ENCODE measurements at regions not wholly inside any gene's neighbourhood (a gene's known extent, or its start where the extent isn't known, plus 50 kb on each side); places are given as distances from the start of the nearest gene placed in this dataset.
"Not testable (repeated sequence)": the region's sequence is repeated elsewhere in the genome, so short reads cannot be mapped to it uniquely, and the experiment has no call there.

DNA sequence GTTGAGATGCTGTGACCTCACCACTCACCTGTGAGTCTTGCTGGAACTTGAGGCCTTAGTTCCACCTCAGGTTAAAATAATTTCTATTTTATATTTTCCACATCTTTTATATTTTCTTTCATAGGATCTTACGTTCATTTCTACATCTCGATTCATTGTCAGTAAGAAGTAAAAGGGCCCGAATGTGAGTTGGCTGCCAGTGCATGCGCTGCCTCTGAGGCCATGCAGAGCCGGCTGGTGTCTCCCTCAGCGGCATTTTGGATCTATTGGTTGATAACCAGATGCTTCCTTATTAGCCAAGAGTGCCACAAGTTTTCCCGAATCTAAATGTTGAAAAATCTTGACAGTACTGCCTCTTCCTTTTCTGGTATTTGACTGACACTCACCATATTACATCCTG, 347.3 kb downstream of the TEX29 start:
- DNase-seq (ENCODE audit: low spot score), result no peak

DNA sequence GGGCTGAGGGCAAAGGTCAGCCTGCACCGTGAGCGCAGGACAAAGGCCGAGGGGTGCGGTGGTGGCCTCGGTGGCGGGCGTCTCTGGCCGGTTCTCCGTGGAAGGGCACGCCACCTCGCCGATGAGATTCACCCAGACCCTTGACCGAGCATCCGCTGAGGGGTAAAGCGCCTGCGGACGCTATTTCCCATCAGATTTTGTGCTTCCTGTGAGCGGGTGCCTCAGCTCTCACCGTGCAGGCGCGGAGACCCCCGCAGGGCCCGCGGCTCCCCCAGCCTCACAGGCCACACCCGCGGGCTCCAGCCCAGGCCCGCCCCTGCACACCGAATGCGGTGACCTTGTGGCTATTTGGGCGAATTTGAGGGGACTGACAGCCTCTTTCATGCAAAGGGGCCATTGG, 348.0 kb downstream of the TEX29 start:
- no peak for DNase-seq (ENCODE audit: low spot score)

DNA sequence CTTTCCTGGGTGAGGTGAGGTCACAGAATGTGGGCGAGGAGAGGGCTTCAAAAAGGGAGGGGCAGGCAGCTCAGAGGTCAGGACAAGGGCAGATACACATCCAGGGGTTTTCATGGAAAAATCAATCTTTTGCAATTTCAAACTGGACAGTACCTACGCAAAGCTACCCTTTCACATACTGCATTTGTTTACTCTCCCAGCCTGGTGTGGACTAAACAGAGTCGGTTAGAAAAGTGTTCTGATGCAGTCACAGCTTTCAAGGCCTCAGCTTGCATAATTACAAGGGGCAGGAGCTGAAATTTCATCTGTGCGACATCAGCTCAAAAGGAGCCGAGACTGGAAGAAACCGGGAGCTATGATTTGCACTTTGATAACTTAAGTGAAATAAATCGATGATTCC, 351.8 kb downstream of the TEX29 start:
- not testable (repeated sequence) for DNase-seq (ENCODE audit: low spot score)

DNA sequence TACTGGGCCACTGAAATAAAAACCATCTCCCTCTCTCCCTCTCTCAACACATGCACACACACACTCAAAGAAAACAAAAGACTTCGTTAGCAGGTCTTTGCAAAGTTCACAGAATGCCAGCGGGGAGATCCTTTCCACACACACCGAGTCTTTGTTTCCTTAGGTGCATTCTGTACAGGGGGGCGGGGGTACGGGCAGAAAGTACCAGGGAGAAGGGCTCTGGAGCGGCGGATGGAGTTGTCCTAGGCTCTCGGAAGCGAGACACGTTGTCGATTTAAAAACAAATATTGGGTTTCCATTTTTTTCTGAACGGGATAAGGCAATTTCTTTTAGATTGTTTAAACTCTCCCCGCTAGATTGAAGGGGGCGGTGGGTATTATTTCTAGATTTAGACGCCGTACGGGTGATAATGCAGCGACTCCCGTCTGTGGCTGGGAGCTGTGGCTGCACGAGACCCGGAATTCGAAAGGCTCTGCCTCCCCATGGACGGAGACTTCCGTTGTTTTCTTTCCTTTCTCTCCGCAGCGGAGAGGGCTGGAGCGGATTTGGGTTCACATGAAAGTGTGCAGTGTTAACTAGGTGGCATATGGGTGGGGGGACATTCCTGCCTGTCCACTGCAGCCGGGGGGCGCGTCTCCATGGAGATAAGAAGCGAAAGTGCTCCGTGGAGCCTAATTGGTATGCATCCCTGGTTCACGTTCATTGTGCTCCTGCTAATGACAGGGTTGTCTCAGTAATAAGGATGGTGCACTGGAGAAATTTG, 357.9 kb downstream of the TEX29 start:
- DNase-seq (ENCODE audit: low spot score), result not testable (repeated sequence)

DNA sequence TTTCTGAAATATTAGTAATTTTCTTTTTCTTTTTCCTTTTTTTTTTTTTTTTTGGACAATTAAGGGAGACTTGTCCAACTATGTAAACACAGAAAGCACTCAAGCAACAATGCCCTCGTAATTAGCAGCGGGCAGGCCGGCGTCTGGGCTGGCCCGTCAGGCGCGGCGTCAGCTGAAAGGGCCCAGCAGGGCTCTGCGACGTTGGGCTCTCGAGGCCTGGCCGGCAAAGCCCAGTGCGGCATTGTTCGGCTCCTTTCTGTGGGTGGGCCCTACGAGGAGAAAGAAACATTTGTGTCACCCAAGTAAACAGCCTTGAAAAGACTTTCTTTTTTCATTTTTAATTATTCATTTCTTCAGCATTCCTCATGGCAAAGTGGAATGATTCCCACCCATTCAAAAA, 359.2 kb downstream of the TEX29 start:
- DNase-seq (ENCODE audit: low spot score), result not testable (repeated sequence)

DNA sequence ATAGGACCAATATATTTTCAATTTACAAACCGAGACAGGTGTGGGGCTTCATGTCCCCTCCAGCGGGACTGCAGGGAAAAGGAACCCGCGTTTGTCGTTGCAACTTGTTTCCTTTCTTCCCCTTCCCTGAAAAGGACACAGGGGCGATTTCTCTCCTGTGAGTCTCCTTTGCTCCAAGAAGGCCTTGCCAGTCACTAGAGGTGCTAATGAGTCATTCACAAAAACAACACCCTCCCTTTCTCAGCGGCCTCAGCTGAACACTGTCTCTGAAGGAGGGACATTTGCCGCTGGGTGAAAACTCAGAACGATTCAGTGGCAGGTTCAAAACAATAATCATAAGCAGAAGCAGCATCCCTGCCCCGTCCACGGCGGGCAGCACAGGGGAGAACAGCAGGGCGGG, 359.7 kb downstream of the TEX29 start:
- not testable (repeated sequence) for DNase-seq (ENCODE audit: low spot score)

DNA sequence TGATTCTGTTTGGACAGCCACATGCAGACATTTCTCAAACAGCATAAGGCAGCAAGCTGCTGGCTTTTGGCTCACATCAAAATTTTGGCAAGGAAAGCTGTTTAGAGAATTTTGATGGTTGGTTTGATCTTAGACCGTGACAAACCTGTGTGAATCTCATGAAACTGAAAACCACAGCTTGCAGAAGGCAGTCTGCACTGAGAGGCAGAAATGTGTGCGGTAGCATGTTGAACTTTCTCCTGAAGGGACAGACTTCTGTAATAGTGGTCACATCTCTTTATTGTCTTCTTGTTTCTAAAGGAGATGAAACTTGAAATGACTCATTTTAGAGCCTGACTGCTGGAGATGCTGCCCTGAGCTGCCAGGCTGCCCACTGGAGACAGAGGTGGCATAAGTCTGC, 371.6 kb downstream of the TEX29 start:
- not testable (repeated sequence) for DNase-seq (ENCODE audit: low spot score)

DNA sequence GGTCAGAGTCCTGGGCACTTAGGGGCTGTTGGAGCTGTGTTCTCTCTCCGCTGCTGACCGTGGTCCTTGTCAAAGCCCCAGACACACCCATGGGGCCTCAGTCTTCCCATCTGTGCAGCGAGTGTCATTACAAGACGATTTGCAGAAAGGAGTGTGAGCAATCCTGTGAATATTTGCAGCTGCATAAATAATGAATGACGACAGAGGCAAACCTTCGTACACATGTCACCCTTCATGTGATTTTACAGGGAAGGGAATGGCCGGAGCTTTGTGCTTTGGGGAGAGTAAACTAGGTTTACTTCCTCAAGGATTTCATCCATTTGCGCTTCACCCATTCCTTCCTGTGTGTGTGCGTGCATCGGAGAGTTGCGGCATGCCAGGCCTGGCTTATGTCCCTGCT, 370.8 kb upstream of the SOX1 start:
- DNase-seq (ENCODE audit: low spot score), result not testable (repeated sequence)

DNA sequence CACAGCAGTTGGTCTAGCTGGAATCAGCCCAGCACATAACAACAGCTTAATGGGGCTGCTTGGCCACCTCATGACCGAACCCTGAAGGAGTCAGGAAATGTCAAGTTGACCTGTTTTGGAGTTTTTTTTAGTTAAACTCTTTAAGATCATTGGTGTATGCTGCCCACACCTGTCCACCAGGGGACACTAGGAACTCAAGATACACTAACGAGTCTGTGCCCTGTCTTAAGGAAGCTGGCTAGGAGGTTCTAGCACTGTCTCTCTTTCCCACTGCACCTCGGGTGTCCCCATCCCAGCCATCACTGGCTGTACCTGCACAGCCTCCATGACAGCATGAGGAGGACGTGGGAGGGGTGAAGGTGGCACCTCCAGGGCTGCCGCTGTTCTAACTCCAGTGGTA, 364.9 kb upstream of the SOX1 start:
- DNase-seq (ENCODE audit: low spot score), result not testable (repeated sequence)

Measured in RKO (cell line).